NCI-H1930 (cell line): ENCODE measurements at regions not wholly inside any gene's neighbourhood (a gene's known extent, or its start where the extent isn't known, plus 50 kb on each side); places are given as distances from the start of the nearest gene placed in this dataset.

ENCODE experiments used
- DNase-seq, 2 experiments: peaks; one replicate each; lab custom pipeline; 2025; lab: John Stamatoyannopoulos, UW

- DNase-seq, result no peak
Observed at GRCh38 chr6:170232186-170233002, 58.5 kb downstream of the DLL1 start.

GRCh38 chr6:170231293-170232185 is 59.3 kb downstream of the DLL1 start:
- DNase-seq, result no peak

- DNase-seq, result no peak
Observed at GRCh38 chr6:170230520-170231292, 60.2 kb downstream of the DLL1 start.

GRCh38 chr6:170229851-170230519 is 60.9 kb downstream of the DLL1 start:
- no peak for DNase-seq

- DNase-seq, result no peak
Observed at GRCh38 chr6:170229396-170229795, 61.5 kb downstream of the DLL1 start.

GRCh38 chr6:170228946-170229310 is 62.0 kb downstream of the DLL1 start:
- DNase-seq, result no peak

- no peak for DNase-seq
Observed at GRCh38 chr6:170227996-170228945, 62.6 kb downstream of the DLL1 start.

GRCh38 chr6:170227521-170227983 is 63.3 kb downstream of the DLL1 start:
- no peak for DNase-seq

GRCh38 chr6:170226647-170227046 is 64.2 kb downstream of the DLL1 start:
- DNase-seq, result no peak

- no peak for DNase-seq
Observed at GRCh38 chr6:170225852-170226417, 64.9 kb downstream of the DLL1 start.

- DNase-seq, result no peak
Observed at GRCh38 chr6:170224694-170225660, 65.9 kb downstream of the DLL1 start.

- no peak for DNase-seq
Observed at GRCh38 chr6:170223718-170224693, 66.9 kb downstream of the DLL1 start.

GRCh38 chr6:170222498-170223471 is 68.1 kb downstream of the DLL1 start:
- DNase-seq, result peak in 1 of 2 experiments; percentile 6

- no peak for DNase-seq
Observed at GRCh38 chr6:170221753-170222400, 69.0 kb downstream of the DLL1 start.

- no peak for DNase-seq
Observed at GRCh38 chr6:170221052-170221752, 69.7 kb downstream of the DLL1 start.
